Endothelial cell of umbilical vein (primary cell): ENCODE measurements at regions not wholly inside any gene's neighbourhood (a gene's known extent, or its start where the extent isn't known, plus 50 kb on each side); places are given as distances from the start of the nearest gene placed in this dataset.

Source experiments
- BruUV-seq: library from RNA; stranded (reverse); fragments of 400-500 nt; replicated peaks from 2 replicates; lab custom pipeline; 2021; lab: Mats Ljungman, UMichigan
- CTCF ChIA-PET: fragments of 300-600, 350-600 bp; sonication (Branson Sonifier 250); formaldehyde crosslinking; loops from one replicate; lab custom pipeline; 2021; ENCODE audit warnings: antibody characterized with exemption, inconsistent platforms; lab: Charles Lee
- POLR2A ChIA-PET: fragments of 300-600, 350-600 bp; sonication (Branson Sonifier 250); formaldehyde crosslinking; loops from one replicate; lab custom pipeline; 2021; ENCODE audit warnings: antibody characterized with exemption, inconsistent platforms; lab: Charles Lee
- DNase-seq: peaks from one replicate; pipeline ENCODE4 v3.0.0-alpha.2; 2011; ENCODE audit warnings: low read depth, low spot score
- FAIRE-seq: peaks from 2 replicates; lab custom pipeline; 2011; peaks lifted over from hg19 to GRCh38; lab: Jason Lieb, UNC
- H2AFZ ChIP-seq: 2 replicates; pipeline ENCODE4 v1.6.0; 2012; ENCODE audit warnings: low read depth, low read length, control low read depth, inconsistent platforms
- H3K27ac ChIP-seq: 2 replicates; pipeline ENCODE4 v1.5.1; 2011; ENCODE audit warnings: low read depth, mild to moderate bottlenecking, control low read depth, low read length, moderate library complexity; ENCODE audit not compliant: insufficient read depth
- H3K27me3 ChIP-seq, 2 experiments: 2 replicates each; pipeline versions ENCODE4 v1.6.0 to v1.6.1; 2011; ENCODE audit warnings: low read length in 2 of 2, mixed read lengths in 1 of 2; ENCODE audit not compliant: control insufficient read depth in 2 of 2, insufficient read depth in 2 of 2
- H3K36me3 ChIP-seq, 2 experiments: 2 replicates in 1 of 2; 3 replicates in 1 of 2; pipeline ENCODE4 v1.5.1; 2011; ENCODE audit warnings: low read length in 2 of 2, mild to moderate bottlenecking in 1 of 2, moderate library complexity in 1 of 2; ENCODE audit not compliant: control insufficient read depth in 2 of 2, insufficient read depth in 2 of 2; ENCODE audit errors: extremely low read depth in 1 of 2
- H3K4me1 ChIP-seq: 3 replicates; pipeline ENCODE4 v1.5.1; 2011; ENCODE audit warnings: mild to moderate bottlenecking, low read length; ENCODE audit not compliant: control insufficient read depth, insufficient read depth; ENCODE audit errors: extremely low read depth
- H3K4me2 ChIP-seq: 2 replicates; pipeline ENCODE4 v1.6.1; 2011; ENCODE audit warnings: low read length, control low read depth, mixed read lengths; ENCODE audit not compliant: insufficient read depth
- H3K4me3 ChIP-seq, 3 experiments: fragments of 200-600 bp in 1 of 3; sonication (generic), shearing (Covaris generic) in 1 of 3; replicated peaks in 1 of 3; 2 replicates each; pipeline ENCODE4 v1.5.1; 2011 to 2016; ENCODE audit warnings: control low read depth in 3 of 3, low read length in 3 of 3, mild to moderate bottlenecking in 2 of 3, inconsistent platforms in 1 of 3, low read depth in 1 of 3, moderate library complexity in 1 of 3; ENCODE audit not compliant: insufficient read depth in 1 of 3
- H3K79me2 ChIP-seq: 2 replicates; pipeline ENCODE4 v1.6.0; 2012; ENCODE audit warnings: low read length, inconsistent platforms; ENCODE audit not compliant: control insufficient read depth, insufficient read depth
- H3K9ac ChIP-seq: replicated peaks from 2 replicates; pipeline ENCODE3; 2011; ENCODE audit warnings: low read length, control low read depth; ENCODE audit not compliant: insufficient read depth; ENCODE audit errors: extremely low read depth
- H3K9me1 ChIP-seq: replicated peaks from 3 replicates; pipeline ENCODE4 v1.6.0; 2011; ENCODE audit warnings: mild to moderate bottlenecking, low read length; ENCODE audit not compliant: control insufficient read depth, insufficient read depth; ENCODE audit errors: extremely low read depth
- H3K9me3 ChIP-seq: replicated peaks from 2 replicates; pipeline ENCODE4 v1.5.1; 2012; ENCODE audit warnings: low read length, inconsistent platforms; ENCODE audit not compliant: control insufficient read depth, insufficient read depth
- H4K20me1 ChIP-seq: replicated peaks from 2 replicates; pipeline ENCODE3; 2011; ENCODE audit warnings: mild to moderate bottlenecking, low read length; ENCODE audit not compliant: control insufficient read depth, insufficient read depth; ENCODE audit errors: extremely low read depth
- CTCF ChIP-seq, 2 donors: IDR thresholded peaks; 1 replicate in 1 of 2; 2 replicates in 1 of 2; pipeline ENCODE4 v1.5.1; 2011; ENCODE audit warnings: low read length in 2 of 2, mild to moderate bottlenecking in 2 of 2, moderate library complexity in 2 of 2, control low read depth in 1 of 2, inconsistent platforms in 1 of 2, low read depth in 1 of 2; ENCODE audit not compliant: insufficient read depth in 1 of 2; ENCODE audit errors: extremely low read depth in 1 of 2
- EZH2 ChIP-seq: IDR thresholded peaks from 2 replicates; pipeline ENCODE4 v1.6.1; 2012; ENCODE audit warnings: borderline replicate concordance, low read depth, mild to moderate bottlenecking, moderate library complexity, low read length, inconsistent platforms; ENCODE audit not compliant: severe bottlenecking
- FOS ChIP-seq: IDR thresholded peaks from 2 replicates; pipeline ENCODE4 v1.6.1; 2011; ENCODE audit warnings: mild to moderate bottlenecking, low read length, moderate library complexity, borderline replicate concordance; ENCODE audit not compliant: insufficient read depth
- GATA2 ChIP-seq: IDR thresholded peaks from 2 replicates; pipeline ENCODE4 v1.7.0; 2011; ENCODE audit warnings: low read depth, mild to moderate bottlenecking, moderate library complexity, mixed read lengths, low read length; ENCODE audit not compliant: insufficient read length, insufficient read depth
- JUN ChIP-seq: IDR thresholded peaks from 2 replicates; pipeline ENCODE4 v1.6.1; 2011; ENCODE audit warnings: borderline replicate concordance, low read depth; ENCODE audit not compliant: insufficient read length, insufficient read depth
- MAX ChIP-seq: IDR thresholded peaks from 2 replicates; pipeline ENCODE4 v1.6.1; 2011; ENCODE audit not compliant: insufficient read depth, insufficient read length
- MYC ChIP-seq: IDR thresholded peaks from one replicate; pipeline ENCODE4 v1.6.1; 2011; ENCODE audit warnings: mild to moderate bottlenecking, low read depth, low read length
- POLR2A ChIP-seq: IDR thresholded peaks from 2 replicates; pipeline ENCODE4 v1.6.1; 2012; ENCODE audit warnings: low read depth, mild to moderate bottlenecking, control low read depth, low read length
- POLR2AphosphoS5 ChIP-seq: IDR thresholded peaks from 2 replicates; pipeline ENCODE4 v1.6.1; 2012; ENCODE audit warnings: low read depth, mild to moderate bottlenecking, control low read depth, low read length, moderate library complexity; ENCODE audit not compliant: insufficient read depth
- dilution Hi-C: fragments of 300-500 bp; cut with MboI; formaldehyde crosslinking; loops from one replicate; pipeline ENCODE4 v1.15.0; 2019; ENCODE audit warnings: low sequenced_read_pairs; ENCODE audit not compliant: extremely low pct_ligation_motif_present
- intact Hi-C: fragments of 100-400 bp; cut with micrococcal nuclease; formaldehyde crosslinking; loops from one replicate; pipeline ENCODE4 v1.10.0; 2022

GRCh38 chr2:223219872-223220657 is 168.1 kb downstream of the KCNE4 start:
- CTCF ChIA-PET: no interaction called here
- Histone ChIP-seq H3K9ac (no peak overlapping the region), H2AFZ (no peak overlapping the region), H3K4me3 (no peak overlapping the region), H3K9me3 (no peaks in the 10 kb centered on the region), H3K36me3 (no peaks in the 10 kb centered on the region), H3K79me2 (no peaks in the 10 kb centered on the region), H4K20me1 (no peaks in the 10 kb centered on the region), H3K9me1 (no peaks in the 10 kb centered on the region), H3K4me2 (no peak overlapping the region), H3K27me3 (no peaks in the 10 kb centered on the region), H3K27ac (no peak overlapping the region), H3K4me1 (no peaks in the 10 kb centered on the region)
- FAIRE-seq: no peak
- no TSS peak for BruUV-seq
- intact Hi-C loops (no loop called here), dilution Hi-C loops (no loop called here)
- POLR2A ChIA-PET: no interaction called here
- no peak for DNase-seq
- TF ChIP-seq CTCF (IDR thresholded peaks at IDR 0.05; ENCODE audit: extremely low read depth in 1 of 2, insufficient read depth in 1 of 2, low read depth in 1 of 2, low read length in 2 of 2) (no peak), MAX (no peak), JUN (no peak), POLR2A (no peak), FOS (no peak), EZH2 (no peak), MYC (no peak), POLR2AphosphoS5 (no peak), GATA2 (no peak)
